GM19023 (cell line): ENCODE measurements at regions not wholly inside any gene's neighbourhood (a gene's known extent, or its start where the extent isn't known, plus 50 kb on each side); places are given as distances from the start of the nearest gene placed in this dataset.

Experiments used
- ATAC-seq: cut with Tn5 transposase; IDR thresholded peaks from one replicate; pipeline ENCODE4 v1.9.1; 2021; ENCODE audit warnings: mild to moderate bottlenecking, moderate library complexity; ENCODE audit not compliant: unreplicated experiment

DNA sequence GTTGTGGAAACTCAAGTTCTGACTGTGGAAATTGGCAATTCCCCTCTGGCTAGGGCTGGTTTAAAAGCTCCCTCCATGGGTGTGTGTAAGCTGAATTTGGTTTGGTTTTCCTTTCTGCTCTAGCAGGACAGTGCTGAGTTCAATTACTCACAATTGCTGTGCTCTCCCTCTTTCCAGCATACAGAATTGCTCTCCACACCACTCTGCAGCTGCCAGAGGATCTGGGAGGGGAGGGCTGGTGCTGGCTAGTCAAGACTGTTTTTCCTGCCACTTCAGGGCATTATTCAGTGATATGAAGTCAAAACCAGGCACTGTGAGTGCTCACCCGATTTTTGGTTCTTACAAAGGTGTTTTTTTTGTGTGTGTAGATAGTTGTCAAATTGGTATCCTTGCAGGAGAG, 336.9 kb upstream of the SLC24A2 start:
- no peak for ATAC-seq

DNA sequence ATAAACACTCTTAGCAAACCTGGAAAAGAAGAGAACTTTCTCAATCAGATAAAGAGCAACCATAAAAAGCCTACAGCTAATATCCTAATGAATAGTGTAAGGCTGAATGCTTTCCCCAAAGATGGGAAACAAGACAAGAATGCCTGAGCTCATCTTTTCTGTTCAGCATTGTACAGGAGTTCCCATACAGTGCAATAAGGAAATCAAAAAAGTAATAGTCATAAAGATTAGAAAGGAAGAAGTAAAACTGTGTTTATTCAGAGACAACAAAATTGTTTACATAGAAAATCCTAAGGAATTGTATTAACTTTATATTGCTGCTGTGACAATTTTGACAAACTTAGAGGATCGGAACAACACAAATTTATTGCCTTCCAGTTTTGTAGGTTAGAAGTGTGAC, 330.7 kb upstream of the SLC24A2 start:
- no peak for ATAC-seq

DNA sequence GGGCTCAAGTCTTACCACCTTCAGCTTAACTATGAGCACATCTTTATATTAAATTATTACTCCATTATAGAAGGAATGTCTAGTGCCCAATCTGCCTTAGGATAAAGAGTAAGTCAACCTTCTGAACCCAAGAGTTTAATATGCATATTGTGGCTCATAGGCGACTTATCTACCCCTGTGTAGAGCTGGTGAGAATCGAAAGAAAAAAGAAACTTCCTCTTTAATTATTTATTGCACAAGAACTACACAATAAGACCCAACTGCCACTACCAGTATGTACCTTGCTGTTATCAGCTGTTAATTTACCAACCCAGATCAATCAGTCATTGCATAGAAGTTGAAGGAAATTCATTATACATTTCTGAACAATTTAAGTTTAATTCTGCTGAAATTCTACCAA, 329.1 kb upstream of the SLC24A2 start:
- ATAC-seq, result no peak

DNA sequence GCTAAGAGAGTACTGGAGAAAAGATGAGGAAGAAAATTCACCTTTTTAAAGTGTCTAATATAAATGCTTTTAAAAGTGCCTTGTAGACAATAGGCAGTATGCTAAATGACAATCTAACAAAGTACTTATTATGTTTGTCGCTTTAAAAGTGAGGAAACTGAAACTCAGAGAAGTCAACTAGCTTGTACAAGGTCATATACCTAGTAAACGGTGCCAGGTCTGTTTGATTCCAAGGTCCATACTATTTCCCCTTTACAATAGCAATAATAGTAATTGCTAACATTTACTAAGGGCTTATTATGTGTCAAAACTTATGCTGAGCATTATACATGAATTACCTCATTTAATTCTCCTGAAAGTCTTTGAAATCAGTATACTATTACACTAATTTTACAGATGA, 328.6 kb upstream of the SLC24A2 start:
- no peak for ATAC-seq

DNA sequence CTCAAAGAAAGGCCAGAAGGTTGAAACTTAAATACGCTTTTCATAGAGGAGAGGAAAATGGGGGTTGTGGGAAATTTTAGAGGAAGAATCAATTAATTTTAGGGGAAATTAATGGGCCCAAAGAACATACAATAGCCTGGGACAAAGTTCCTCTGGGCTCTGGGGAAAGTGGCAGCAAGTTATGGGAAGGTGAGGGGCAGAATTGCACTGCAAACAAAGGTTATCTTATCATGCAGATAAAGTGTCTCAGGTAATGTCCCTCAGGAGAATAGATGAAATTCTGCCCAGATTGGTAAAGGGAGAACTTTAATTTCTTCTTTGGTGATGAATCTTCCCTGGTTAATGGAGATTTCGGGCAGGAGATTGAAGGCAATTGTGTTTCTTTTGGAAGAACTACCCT, 326.1 kb upstream of the SLC24A2 start:
- ATAC-seq, result no peak

DNA sequence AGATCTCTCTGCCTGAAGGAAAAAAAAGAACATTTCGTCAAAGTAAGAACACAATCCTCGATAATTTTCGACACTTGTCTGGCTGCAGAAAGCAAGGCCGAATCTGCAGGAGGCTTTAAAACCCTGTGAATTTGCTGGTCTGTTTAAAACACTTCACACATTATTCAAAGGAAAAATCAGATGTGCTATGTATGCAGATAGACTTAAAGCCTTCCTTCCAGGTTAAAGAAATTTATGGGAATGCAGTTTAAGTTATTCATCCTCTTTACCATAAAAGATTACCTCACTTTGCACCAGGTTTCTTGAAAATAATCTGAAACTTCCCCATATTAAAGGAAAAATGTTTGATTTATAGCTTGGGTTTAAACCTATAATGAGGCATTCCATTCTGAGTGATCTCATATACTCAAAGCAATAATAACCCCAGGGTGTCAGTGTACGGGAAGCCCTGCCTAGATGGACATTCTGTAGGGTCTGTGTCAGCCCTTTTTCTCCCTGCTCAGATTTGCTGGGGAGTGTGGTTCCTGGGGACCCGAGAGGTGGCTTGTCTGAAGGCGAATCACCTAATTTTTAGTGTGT, 323.5 kb upstream of the SLC24A2 start:
- no peak for ATAC-seq

DNA sequence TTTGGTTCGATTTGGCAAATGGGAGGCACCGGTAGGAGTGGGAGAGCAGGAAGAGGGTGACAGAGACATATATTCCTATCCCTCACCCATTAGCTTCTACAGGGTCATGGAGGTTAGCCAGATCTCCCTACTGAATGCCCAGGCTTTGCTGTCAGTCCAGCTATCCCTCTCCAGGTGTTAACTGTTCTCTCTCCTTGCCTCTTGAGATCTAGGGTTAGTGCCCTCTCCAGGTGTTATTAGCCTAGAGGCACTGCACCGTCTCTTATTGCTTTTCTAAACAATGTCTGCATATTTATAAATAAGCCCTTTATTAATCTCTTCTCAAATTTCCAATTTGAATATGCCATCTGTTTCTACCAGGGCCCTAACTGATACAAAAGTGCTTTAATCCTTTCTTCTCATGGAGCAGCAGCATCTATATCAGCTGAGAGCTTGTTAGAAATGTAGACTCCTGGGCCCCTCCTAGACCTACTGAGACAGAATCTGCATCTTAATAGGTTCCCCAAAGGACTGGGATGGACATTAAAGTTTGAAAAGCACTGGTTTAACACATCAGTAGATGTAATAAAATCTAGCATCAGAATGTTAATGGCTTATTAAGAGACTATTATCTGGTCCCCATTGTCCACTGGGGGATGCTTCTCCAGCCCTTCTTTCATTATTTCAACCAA, 322.5 kb upstream of the SLC24A2 start:
- no peak for ATAC-seq

DNA sequence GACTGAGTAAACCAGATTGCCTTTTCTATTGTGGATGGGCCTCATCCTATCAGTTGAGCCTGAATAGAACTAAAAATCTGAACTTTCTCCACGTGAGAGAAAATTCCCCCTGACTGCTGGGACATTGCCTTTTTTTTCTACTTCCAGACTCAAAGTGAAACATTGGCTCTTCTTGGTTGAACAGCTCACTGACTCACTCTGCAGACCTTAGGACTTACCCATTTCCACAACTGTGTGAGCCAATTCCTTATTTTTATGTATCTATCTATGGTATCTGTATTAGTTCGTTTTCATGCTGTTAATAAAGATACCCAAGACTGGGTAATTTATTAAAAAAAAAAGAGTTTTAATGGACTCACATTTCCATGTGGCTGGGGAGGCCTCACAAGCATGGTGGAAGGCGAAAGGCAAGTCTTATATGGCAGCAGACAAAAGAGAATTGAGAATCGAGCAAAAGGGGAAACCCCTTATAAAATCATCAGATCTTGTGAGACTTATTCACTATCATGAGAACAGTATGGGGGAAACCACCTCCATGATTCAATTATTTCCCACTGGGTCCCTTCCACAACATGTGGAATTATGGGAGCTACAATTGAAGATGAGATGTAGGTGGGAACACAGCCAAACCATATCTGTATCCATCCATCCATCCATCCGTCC, 306.7 kb upstream of the SLC24A2 start:
- no peak for ATAC-seq

DNA sequence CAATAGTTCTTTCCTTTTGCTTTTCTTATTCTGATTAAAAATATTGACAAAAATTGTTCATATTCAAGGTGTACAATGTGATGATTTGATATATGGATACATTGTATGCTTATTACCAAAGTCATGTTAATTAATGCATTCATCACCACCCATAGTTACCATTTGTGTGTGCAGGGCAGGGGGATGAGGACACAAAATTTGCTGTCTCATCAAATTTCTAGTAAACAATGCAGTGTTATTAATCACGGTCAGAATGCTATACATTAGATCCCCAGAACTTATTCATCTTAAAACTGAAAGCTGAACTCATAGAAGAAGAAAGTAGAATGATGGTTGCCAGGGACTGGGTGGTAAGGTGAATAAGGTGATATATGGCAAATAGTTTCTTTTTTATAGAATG, 303.7 kb upstream of the SLC24A2 start:
- ATAC-seq, result no peak

DNA sequence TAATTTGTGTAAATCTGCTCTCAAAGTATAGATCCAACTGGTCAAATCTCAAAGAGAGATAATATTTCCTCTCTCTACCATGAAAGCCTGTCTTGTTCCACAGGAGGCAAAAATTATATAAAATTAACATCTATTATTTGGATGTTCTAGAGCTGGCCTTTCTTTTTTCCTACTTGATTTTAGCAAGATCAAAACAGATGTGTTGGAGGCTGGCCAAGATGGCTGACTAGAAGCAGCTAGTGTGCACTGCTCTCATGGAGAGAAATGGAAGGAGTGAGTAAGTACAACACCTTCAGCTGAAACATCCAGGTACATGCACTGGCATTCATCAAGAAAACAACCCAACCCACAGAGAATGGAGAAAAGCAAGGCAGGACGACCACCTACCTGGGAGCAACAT, 298.6 kb upstream of the SLC24A2 start:
- no peak for ATAC-seq

DNA sequence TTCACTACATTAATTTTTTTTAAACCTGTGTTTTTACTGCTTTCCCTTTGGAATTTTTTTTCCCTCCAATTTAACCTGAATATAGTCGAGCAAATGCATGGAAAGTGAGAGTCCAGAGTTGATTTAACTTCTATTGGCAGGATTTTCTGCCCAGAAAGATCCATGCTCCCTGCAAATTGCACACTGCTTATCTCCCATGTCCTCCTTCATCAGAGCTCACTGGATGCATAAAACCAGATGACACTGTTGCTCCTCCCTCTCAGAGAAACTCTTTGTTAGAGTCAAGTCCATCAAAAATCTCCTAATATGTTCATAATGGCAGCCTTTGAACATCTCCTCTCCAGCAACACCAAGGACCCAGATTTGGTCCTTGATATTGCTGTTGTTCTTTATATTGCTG, 297.0 kb upstream of the SLC24A2 start:
- no peak for ATAC-seq

DNA sequence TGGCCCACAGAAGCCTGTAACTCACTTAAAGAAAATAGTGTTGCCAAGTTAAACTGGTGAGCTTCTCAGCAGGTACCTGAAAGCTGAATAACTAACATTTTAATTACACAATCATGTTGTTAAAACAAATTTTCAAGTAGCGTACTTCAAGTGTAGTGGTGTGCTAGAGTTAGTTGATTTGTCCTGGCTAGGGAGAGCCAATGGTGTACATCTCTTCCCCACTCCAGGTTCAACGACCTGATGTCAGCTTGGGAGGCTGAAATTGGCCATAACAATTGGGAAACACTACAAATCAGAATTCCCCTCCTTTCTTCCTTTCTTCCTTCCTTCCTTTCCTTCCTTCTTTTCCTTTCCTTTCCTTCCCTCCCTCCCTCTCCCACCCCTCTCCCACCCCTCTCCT, 295.3 kb upstream of the SLC24A2 start:
- no peak for ATAC-seq

DNA sequence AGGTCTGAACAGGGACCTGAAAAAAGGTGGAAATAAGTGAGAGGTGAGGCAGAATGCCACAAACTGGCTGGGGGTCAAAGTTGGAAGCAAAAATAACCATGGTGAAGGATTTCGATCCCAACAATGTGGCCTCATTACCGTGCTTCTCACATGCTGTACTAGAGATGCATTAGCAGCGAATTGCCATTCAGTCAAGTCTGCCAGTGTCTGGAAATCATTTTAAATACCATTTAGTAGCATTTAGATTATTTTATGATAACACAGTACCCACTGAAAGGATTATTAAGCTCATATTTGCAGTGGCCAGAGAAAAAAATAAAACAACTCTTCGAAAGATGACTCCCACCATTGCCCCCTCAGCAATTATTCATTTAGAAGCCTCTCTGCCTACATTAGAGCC, 294.6 kb upstream of the SLC24A2 start:
- ATAC-seq, result no peak

DNA sequence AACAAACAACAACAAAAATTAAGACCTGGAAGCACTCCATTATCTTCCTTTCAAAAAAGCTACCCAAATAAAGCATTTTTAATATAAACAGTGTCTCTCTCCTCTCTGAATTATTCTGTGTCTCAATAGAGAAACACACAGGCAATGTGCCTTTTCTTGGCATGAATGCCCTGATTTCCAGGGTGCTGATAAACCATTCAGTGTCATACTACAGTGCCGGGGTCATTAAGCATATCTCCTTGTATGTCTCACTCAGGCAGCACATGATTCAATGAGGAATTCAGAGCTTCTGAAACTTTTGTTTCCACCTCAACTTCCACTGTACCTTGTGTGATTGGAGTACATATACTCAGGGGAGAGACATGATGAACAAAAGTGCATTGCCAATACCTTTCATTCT, 294.0 kb upstream of the SLC24A2 start:
- ATAC-seq, result no peak

DNA sequence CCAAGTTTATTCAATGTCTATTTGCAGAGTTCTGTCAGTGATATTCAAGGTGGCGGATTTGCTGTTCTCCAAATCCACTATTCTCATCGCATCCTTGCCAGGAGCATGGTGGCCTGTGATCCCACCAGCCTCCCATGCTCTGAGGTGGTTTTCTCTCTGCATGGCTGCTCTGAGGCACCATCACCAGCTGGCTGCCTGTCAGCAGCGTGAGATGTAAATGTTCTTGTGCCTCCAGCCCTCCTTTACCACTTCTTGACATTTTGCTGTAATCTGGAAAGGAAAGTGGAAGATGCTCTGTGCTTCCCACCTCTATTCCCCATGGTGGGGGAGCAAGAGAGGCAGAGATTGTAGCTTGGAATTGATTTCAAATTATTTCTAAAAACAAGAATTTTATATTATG, 293.6 kb upstream of the SLC24A2 start:
- no peak for ATAC-seq

DNA sequence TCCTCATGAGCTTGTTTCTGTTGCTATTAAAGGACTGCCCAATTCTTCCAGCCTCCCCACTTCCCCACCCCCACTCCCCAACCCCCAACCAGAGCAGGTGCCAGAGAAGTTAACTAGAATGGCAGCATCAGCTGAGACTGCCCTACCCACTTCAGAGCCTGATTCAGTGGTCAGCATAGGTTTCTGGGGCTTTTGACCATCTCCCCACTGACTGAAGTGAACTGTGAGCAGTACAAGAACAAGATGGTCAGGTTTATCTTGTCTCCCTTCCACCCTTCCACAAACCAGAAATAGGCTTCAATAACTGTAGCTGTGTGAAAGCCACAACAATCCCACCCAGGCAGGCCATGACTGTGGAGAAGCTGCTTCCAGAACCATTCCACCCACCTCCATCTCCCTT, 289.4 kb upstream of the SLC24A2 start:
- no peak for ATAC-seq

DNA sequence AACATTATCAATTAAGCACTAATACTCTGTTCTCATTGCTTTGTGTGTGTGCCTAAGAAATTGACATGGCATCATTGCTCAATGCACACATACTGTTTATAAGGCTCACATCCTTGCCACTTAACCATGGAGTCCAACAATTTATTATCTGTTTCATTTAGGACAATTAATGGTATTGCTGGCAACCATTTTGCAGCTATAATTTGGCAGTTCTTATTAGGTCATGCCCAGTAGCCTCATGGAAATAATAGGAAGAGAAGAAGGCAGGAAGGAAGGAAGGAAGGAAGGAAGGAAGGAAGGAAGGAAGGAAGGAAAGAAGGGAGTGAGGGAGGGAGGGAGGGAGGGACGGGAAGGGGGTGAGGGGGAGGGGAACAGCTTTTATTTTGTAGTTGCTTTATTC, 285.5 kb upstream of the SLC24A2 start:
- no peak for ATAC-seq

DNA sequence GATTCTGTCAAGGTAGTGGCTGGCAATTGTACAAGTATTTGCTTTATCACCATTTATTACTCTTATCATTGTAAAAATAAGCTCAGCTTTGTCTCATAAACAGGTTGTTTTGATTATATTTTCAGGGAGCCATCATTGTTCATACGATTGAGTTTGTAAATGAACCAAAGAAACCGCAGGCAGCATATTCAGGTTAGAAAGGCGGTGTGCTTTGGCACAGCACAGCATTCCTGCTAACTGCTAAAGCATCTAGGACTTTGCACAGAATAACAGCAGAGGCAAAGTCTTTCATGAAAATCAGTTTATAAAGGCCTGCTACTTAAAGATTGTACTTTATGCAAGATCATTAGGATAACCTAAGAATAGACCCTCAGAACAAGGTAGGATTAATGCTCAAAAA, 281.5 kb upstream of the SLC24A2 start:
- no peak for ATAC-seq

DNA sequence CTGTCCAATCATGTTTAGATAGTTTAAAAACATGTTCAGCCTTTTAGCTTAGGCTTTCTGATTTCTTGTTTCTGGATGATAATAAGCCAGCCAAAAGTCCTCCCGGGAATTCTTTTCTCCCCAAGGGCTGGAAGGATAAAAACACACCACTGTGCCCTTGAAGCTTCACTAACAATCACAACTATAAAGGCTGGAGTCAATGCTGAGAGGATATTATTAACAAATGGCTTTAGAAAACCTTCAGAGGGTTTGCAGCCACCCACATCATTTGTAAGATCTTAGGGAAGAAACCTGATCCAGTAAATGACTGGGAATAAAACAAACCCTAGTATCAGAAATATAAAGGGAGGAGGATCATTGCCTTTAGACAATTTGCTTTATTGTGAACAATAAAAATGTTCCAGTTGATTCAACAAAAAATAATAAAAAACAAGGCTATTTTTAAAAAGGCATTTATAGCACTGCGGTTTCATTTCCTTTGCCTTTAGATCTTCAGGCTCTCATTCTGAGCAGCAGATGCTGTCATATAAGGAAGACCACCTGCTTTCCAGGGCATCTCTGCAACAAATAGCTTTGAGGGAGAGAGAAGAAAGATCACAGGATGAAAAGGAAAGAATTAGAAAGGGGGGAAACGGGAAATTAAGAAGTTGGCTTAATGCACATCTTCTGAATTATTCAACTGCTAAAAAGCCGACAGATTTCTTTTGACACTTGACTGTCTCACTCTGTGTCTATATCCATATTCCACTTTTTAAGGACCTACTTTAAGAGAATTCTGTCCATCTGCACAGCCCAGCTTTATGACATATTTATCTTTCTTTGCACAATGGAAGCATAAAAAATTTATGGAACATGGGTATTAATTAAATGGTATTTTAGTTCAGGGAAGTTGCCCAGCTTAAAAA, 277.2 kb upstream of the SLC24A2 start:
- ATAC-seq, result no peak

DNA sequence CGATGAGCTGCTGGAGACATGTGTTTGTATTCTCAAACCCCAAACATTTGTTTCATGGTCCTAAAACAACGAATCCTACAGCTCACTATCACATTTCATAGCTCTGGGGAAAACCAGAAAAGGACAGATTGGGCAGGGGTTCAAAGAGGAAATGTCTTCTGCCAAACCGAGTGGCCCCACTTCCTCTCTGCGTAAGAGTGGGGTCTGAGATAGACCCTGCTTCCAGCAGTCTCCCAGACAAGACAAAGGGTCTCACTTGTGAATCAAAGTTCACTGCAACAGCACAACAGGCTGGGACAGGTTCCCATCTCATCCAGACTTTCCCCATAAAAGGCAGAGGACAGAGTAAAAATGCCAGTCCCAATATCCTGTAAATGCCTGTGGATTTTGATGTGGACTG, 276.2 kb upstream of the SLC24A2 start:
- ATAC-seq, result no peak

DNA sequence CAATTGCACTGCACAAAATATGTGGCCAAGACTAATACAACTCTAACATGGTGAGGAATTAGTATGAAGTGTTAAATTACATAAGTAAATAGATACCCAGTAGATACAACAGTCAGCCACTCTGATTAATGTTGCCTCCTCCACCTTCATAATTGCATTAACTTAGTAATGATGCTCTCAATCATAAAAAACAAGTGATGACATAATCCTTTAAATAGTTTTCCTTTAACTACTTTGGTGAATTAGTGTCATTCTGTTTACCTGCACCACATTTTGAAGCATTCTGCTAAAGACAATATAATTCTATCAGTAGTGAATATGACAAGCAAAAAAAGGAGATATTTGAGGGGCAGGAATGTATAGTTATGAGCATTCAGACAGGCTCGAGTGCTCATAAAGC, 265.9 kb upstream of the SLC24A2 start:
- no peak for ATAC-seq

DNA sequence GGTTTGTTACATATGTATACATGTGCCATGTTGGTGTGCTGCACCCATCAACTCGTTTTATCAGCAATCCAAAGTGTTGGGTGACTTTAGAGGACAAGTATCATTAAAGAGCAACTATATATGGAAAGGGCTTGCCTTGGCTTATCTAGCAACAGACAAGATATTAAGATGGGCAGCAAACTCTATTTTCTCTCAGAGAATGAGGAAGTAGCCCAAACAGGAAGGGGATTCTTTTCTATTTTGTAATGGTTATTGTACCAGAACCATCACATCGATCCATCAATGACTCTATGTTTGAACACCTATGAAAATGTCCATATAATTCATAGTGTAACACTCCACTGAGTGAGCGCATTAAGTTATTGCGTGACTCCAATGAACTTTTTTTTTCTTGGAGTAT, 260.1 kb upstream of the SLC24A2 start:
- no peak for ATAC-seq
